ENCODE measurements at regions not wholly inside any gene's neighbourhood (a gene's known extent, or its start where the extent isn't known, plus 50 kb on each side); places are given as distances from the start of the nearest gene placed in this dataset.

DNA sequence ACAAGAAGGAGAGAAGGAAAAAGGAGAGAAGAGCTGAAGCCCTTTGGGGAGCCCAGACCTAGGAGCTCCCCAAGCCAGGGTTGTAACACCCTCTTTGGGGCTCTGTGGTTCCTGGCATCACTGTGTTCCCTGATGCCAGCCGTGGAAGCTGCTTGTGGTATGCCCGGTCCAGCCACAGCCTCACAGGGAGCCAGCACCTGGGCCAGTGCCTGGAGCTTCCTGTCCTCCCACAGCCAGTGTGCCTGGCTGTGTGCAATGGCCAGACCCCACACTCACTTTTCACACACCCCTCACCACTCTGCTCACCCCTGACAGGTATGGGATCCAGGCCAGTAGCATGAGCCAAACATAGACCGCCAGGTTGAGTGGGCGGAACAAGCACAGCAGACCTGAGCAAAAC, 834.7 kb downstream of the FLRT2 start:
- TF ChIP-seq, protein P1, sequence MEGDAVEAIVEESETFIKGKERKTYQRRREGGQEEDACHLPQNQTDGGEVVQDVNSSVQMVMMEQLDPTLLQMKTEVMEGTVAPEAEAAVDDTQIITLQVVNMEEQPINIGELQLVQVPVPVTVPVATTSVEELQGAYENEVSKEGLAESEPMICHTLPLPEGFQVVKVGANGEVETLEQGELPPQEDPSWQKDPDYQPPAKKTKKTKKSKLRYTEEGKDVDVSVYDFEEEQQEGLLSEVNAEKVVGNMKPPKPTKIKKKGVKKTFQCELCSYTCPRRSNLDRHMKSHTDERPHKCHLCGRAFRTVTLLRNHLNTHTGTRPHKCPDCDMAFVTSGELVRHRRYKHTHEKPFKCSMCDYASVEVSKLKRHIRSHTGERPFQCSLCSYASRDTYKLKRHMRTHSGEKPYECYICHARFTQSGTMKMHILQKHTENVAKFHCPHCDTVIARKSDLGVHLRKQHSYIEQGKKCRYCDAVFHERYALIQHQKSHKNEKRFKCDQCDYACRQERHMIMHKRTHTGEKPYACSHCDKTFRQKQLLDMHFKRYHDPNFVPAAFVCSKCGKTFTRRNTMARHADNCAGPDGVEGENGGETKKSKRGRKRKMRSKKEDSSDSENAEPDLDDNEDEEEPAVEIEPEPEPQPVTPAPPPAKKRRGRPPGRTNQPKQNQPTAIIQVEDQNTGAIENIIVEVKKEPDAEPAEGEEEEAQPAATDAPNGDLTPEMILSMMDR (IDR thresholded peaks at IDR 0.05; ENCODE audit: low read length), result no peak
- no peak for TF ChIP-seq EZH2phosphoT487 (IDR thresholded peaks at IDR 0.05; ENCODE audit: low read length)
